ENCODE measurements at regions not wholly inside any gene's neighbourhood (a gene's known extent, or its start where the extent isn't known, plus 50 kb on each side); places are given as distances from the start of the nearest gene placed in this dataset.
"Not testable (repeated sequence)": the region's sequence is repeated elsewhere in the genome, so short reads cannot be mapped to it uniquely, and the experiment has no call there.

DNA sequence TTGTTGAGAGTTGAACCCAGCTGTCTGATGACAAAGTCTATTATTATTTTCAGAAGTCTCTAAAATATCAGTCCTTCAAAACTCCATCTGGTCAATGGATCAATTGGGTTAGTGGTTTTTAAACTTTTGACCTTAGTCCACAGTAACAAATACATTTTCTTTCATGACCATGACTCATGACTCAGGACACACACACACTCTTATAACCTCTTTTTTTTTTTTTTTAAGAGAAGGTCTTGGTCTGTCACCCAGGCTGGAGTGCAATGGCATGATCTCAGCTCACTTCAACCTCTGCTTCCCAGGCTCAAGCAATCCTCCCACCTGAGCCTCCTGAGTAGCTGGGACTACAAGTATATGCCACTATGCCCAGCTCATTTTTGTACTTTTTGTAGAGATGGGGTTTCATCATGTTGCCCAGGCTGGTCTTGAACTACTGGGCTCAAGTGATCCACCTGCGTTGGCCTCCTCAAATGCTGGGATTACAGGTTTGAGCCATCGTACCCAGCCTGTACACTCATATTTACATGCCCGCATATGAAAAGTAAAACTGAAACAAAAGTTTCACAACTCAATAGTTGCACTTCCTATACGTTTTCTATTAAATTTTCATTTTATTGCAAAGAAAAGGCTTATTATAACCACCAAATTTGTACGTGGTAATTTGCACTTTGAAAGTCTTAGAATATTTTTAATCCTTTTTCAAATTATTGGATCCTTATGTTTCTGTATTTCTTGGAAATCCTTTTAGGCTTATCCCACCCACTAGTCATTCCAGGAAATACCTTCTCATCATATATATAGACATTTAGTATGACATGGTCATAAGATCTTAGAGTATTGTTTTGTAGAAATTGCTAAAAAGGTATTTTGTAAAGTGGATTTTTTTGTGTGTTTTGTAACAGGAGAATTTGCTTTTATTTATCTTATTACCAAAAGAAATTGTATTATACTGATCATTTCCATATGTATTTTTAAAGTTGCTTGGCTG lies 199.0 kb downstream of the LPIN1 start:
- TF ChIP-seq, protein P1, sequence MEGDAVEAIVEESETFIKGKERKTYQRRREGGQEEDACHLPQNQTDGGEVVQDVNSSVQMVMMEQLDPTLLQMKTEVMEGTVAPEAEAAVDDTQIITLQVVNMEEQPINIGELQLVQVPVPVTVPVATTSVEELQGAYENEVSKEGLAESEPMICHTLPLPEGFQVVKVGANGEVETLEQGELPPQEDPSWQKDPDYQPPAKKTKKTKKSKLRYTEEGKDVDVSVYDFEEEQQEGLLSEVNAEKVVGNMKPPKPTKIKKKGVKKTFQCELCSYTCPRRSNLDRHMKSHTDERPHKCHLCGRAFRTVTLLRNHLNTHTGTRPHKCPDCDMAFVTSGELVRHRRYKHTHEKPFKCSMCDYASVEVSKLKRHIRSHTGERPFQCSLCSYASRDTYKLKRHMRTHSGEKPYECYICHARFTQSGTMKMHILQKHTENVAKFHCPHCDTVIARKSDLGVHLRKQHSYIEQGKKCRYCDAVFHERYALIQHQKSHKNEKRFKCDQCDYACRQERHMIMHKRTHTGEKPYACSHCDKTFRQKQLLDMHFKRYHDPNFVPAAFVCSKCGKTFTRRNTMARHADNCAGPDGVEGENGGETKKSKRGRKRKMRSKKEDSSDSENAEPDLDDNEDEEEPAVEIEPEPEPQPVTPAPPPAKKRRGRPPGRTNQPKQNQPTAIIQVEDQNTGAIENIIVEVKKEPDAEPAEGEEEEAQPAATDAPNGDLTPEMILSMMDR (conservative IDR thresholded peaks at IDR 0.05), result no peak
- peak overlapping the region; percentile 37 for H3K27ac ChIP-seq

DNA sequence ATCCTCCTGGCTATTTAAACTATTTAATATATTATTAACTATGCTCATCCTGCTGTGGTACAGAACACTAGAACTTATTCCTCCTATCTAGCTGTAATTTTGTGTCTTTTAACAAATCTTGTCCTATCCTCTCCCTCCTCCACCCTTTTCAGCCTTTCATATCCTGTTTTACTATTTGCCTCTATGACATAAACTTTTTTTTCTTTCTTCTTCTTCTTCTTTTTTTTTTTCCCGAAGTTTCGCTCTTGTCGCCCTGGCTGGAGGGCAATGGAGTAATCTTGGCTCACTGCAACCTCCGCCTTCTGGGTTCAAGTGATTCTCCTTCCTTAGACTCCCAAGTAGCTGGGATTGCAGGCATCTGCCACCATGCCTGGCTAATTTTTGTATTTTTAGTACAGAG lies 201.5 kb downstream of the LPIN1 start:
- no peak overlapping the region for H3K27ac ChIP-seq
- TF ChIP-seq, protein P1 (conservative IDR thresholded peaks at IDR 0.05), result no peak

DNA sequence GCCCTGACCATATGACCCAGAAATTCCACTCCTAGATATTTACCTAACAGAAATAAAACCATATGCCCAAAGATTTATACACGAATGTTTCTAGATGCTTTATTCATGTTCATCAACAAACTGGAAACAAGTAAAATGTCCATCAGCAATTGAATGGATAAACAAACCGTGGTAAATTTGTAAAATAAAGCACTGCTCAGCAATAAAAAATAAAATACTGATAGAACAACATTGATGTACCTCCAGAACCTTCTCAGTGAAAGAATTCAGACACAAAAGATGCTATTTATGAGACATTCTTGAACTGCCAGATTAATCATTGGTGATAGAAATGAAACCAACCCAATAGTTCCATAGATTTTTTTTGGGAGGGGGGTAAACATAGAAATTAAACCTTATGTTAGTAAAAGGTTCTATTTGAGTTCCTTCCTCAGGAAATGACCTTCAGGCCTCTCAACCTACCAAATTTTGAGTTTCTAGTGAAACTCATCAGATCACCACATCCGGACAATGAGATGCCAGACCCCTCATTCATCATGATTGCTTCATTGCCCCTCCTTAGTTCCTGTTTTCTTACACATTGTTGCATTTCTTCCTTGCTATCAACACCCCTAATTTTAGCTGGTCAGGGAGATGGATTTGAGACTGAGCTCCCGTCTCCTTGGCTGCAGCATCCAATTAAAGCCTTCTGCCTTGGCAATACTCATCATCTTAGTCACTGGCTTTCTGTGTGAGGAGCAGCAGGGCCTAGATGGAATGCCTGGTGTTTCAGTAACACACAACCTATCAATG lies 203.5 kb downstream of the LPIN1 start:
- TF ChIP-seq, protein P1 (conservative IDR thresholded peaks at IDR 0.05), result no peak
- no peak overlapping the region for H3K27ac ChIP-seq

DNA sequence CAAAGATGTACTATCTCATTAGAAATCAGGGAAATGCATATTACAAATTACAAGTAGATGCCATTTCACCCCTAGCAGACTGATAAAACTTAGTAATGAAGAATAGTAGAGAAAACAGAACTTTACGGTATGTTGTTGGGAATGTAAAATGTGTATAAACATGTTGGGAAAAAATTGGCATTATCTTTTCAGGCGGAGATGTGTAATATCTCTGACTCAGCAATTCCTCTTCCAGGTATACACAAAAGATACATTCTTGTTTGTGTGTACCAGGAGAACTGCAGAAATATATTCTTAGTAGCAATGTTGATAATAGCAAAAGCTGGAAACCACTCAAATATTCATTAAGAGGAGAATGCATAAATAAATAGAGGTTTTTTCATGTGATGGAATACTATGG lies 204.5 kb downstream of the LPIN1 start:
- TF ChIP-seq, protein P1 (conservative IDR thresholded peaks at IDR 0.05), result no peak
- no peak overlapping the region for H3K27ac ChIP-seq

DNA sequence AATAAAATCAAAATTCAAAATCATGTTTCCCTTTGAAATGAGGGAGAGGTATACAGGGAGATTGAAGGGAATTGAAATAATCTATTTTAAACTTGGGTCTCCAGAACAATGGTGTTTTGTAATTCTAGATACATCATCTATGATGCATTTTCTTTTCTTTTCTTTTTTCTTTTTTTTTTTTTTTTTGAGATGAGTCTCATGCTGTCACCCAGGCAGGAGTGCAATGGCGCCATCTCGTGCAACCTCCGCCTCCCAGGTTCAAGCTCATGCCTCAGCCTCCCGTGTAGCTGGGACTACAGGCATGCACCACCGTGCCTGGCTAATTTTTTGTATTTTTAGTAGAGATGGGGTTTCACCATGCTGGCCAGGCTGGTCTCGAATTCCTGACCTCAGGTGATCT lies 205.1 kb downstream of the LPIN1 start:
- not testable (repeated sequence) for H3K27ac ChIP-seq

DNA sequence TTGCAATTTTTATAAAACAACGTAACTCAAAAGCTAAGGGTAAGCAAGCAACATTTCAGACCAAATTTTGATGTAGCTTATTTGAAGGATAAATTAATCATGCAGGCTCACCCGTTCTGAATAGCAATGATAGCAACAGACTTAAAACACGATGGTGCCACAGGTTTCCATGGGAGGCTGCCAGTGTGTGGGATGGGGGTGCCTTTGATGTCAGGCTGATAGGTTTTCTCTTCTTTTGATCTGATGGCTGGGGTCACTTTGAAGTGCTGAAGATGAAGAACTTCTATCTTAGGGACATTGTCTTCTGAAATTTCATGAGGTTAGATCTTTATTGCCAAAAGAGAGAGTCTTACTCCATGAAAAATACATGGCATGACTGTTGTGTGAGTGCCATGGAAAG lies 206.8 kb downstream of the LPIN1 start:
- TF ChIP-seq, protein P1 (conservative IDR thresholded peaks at IDR 0.05), result no peak
- H3K27ac ChIP-seq, result no peak overlapping the region

DNA sequence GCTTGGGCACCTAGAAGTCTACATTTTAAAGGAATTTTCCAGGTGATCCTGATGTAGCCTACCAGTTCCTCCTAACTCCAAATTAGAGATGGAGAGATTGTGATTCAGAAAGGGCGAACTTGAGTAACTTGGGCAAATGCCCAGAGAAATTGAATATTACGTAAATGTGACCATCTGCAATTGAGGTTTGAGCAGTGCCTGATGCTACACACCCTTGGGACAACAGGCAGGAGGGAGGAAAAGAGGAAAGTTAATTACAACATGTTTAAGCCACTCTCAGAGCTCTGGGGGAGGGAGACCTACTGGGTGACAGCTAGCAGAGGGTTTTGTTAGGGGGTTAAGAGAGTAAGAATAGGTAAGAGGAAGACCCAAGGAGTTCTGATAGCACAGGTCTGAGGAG lies 208.9 kb downstream of the LPIN1 start:
- H3K27ac ChIP-seq, result no peak overlapping the region
- TF ChIP-seq, protein P1 (conservative IDR thresholded peaks at IDR 0.05), result no peak
